Gastrocnemius medialis (tissue), 4 donors: ENCODE measurements at regions not wholly inside any gene's neighbourhood (a gene's known extent, or its start where the extent isn't known, plus 50 kb on each side); places are given as distances from the start of the nearest gene placed in this dataset.

ENCODE experiments used
- ATAC-seq, 2 donors: fragments of 150-250 bp; one replicate each; pipeline ENCODE4 v1.9.1; 2016
- DNase-seq, 2 donors: peaks; one replicate each; pipeline ENCODE4 v3.0.0-alpha.2; 2019
- H3K27ac ChIP-seq, 4 donors: fragments of 200-600 bp; sonication (generic); 1 replicate in 1 of 4; 2 replicates in 3 of 4; pipeline ENCODE4 v1.5.1; 2016 to 2018; ENCODE audit warnings: mild to moderate bottlenecking in 2 of 4, moderate library complexity in 1 of 4
- H3K27me3 ChIP-seq, 3 donors: fragments of 200-600 bp; sonication (generic) in 2 of 3; 1 replicate in 1 of 3; 2 replicates in 2 of 3; pipeline versions ENCODE4 v1.5.1 to v1.6.0; 2016 to 2019; ENCODE audit warnings: mild to moderate bottlenecking in 1 of 3, moderate library complexity in 1 of 3
- H3K36me3 ChIP-seq, 2 donors: fragments of 200-600 bp; sonication (generic) in 1 of 2; one replicate each; pipeline ENCODE4 v1.5.1; 2017 to 2018
- H3K4me1 ChIP-seq, 2 donors: fragments of 200-600 bp; sonication (generic) in 1 of 2; one replicate each; pipeline ENCODE4 v1.5.1; 2016 to 2017; ENCODE audit warnings: mild to moderate bottlenecking in 2 of 2
- H3K4me3 ChIP-seq, 4 donors: fragments of 200-600 bp; sonication (generic) in 3 of 4; 1 replicate in 1 of 4; 2 replicates in 3 of 4; pipeline ENCODE4 v1.5.1; 2016 to 2019; ENCODE audit warnings: mild to moderate bottlenecking in 2 of 4
- H3K9me3 ChIP-seq, 3 donors: fragments of 200-600 bp; sonication (generic) in 2 of 3; 1 replicate in 1 of 3; 2 replicates in 2 of 3; pipeline ENCODE4 v1.5.1; 2016 to 2019
- POLR2A ChIP-seq, 2 donors: fragments of 450-650 bp; IDR thresholded peaks; one replicate each; pipeline ENCODE4 v1.6.1; 2017; ENCODE audit warnings: antibody characterized with exemption in 2 of 2, mild to moderate bottlenecking in 2 of 2, moderate library complexity in 2 of 2
- in situ Hi-C, 4 donors: fragments of 200-750 bp; cut with MboI; loops; one replicate each; pipeline versions ENCODE4 v1.15.0 to v1.8.0; 2017; ENCODE audit warnings: low sequenced_read_pairs in 4 of 4
- intact Hi-C: fragments of 100-400 bp; cut with DNase I; formaldehyde crosslinking; loops from one replicate; pipeline ENCODE4 v1.15.1; 2023; ENCODE audit warnings: low total_unique reads
- TF ChIP-seq, protein P1 (sequence below), 5 experiments: fragments of 450-650 bp in 3 of 5; fragments of 200-600 bp in 2 of 5; sonication (generic) in 2 of 5; IDR thresholded peaks in 4 of 5; conservative IDR thresholded peaks in 1 of 5; 1 replicate in 4 of 5; 2 replicates in 1 of 5; pipeline ENCODE4 v1.5.1; 2016 to 2019; ENCODE audit warnings: antibody characterized with exemption in 5 of 5, mild to moderate bottlenecking in 3 of 5, moderate library complexity in 3 of 5

DNA sequence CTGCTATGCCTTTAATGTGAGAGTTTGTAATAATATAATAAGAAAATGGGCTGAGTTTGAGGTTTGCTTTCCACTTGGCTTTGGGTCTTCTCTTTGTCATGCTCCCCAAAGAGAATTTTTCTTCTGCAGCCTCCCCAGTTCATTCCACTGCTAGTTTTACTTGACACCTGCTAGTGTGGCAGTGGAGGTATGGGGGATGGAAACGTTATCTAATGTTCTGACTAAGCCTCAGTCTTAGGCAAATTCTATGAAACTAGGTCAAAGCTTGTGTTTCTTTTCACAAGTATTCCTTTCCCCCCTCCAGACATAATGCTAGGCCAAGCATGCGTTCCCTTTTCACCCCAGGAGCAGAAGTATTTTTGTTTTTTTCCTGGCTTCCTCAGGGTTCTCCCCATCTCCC lies 67.5 kb downstream of the PPP1R2C start:
- no peaks in the 10 kb centered on the region for H3K27me3 ChIP-seq
- no peak for TF ChIP-seq POLR2A (IDR thresholded peaks at IDR 0.05)
- TF ChIP-seq, protein P1, sequence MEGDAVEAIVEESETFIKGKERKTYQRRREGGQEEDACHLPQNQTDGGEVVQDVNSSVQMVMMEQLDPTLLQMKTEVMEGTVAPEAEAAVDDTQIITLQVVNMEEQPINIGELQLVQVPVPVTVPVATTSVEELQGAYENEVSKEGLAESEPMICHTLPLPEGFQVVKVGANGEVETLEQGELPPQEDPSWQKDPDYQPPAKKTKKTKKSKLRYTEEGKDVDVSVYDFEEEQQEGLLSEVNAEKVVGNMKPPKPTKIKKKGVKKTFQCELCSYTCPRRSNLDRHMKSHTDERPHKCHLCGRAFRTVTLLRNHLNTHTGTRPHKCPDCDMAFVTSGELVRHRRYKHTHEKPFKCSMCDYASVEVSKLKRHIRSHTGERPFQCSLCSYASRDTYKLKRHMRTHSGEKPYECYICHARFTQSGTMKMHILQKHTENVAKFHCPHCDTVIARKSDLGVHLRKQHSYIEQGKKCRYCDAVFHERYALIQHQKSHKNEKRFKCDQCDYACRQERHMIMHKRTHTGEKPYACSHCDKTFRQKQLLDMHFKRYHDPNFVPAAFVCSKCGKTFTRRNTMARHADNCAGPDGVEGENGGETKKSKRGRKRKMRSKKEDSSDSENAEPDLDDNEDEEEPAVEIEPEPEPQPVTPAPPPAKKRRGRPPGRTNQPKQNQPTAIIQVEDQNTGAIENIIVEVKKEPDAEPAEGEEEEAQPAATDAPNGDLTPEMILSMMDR (IDR thresholded peaks at IDR 0.05 in 4 of 5, conservative IDR thresholded peaks at IDR 0.05 in 1 of 5): no peak
- intact Hi-C loops (no loop called here), in situ Hi-C loops (no loop called here)
- no peak for ATAC-seq
- no peak overlapping the region for H3K27ac ChIP-seq
- H3K4me1 ChIP-seq: no peaks in the 10 kb centered on the region
- no peaks in the 10 kb centered on the region for H3K9me3 ChIP-seq
- H3K36me3 ChIP-seq: no peaks in the 10 kb centered on the region
- no peak for DNase-seq
- no peak overlapping the region for H3K4me3 ChIP-seq

DNA sequence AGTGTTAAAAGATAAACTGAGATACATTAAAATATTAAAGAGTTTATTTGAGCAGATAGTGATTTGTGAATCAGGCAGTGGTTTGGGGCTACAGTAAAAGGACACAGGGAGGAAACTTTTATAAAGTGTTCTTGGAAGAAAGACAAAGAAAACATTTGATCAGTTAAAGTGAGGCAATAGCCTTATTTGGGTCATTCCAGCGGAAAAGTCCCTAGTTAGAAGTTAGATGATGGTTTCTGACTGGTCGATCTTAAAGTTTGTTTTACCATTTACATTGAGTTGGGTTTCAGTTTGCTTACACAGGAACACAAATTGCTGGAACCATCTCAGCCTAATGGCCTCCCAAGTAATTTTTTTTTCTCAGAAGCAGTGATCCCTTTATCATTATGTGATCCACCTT lies 69.7 kb downstream of the PPP1R2C start:
- no peaks in the 10 kb centered on the region for H3K36me3 ChIP-seq

GRCh38 chrX:42707742-42708141 lies 70.2 kb downstream of the PPP1R2C start:
- TF ChIP-seq, protein P1 (IDR thresholded peaks at IDR 0.05 in 4 of 5, conservative IDR thresholded peaks at IDR 0.05 in 1 of 5): no peak
- intact Hi-C loops (no loop called here), in situ Hi-C loops (no loop called here)
- no peak overlapping the region for H3K4me3 ChIP-seq
- ATAC-seq: no peak
- H3K9me3 ChIP-seq: no peaks in the 10 kb centered on the region
- H3K4me1 ChIP-seq: no peaks in the 10 kb centered on the region
- no peak for DNase-seq
- no peak overlapping the region for H3K27ac ChIP-seq
- no peaks in the 10 kb centered on the region for H3K27me3 ChIP-seq
- H3K36me3 ChIP-seq: no peaks in the 10 kb centered on the region

More for the DNA sequence above, 69.7 kb downstream of the PPP1R2C start:
- Histone ChIP-seq H3K27me3 (no peaks in the 10 kb centered on the region), H3K9me3 (no peaks in the 10 kb centered on the region), H3K4me1 (no peaks in the 10 kb centered on the region), H3K4me3 (no peak overlapping the region), H3K27ac (no peak overlapping the region)
- ATAC-seq (no peak), DNase-seq (no peak)
- TF ChIP-seq, protein P1 (IDR thresholded peaks at IDR 0.05 in 4 of 5, conservative IDR thresholded peaks at IDR 0.05 in 1 of 5): no peak
- TF ChIP-seq POLR2A (IDR thresholded peaks at IDR 0.05): no peak
- intact Hi-C loops (no loop called here), in situ Hi-C loops (no loop called here)

DNA sequence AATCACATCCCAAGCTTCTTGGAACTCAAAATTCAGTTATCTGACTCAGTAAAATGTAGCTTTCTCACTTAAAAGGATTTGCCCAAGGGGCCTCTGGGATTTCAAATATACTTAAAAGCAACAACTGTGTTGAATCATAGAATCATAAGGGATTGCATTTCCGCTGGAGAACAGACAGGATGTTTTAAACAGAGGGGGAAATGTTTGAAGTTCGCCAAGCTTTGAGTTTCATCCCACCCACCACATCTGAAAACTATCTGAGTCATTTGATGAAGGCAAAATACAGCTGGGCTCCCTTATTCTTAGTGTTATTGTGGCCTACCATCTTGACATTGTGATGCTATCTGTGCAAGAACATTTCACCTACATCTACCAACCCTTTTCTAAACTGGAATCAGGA lies 73.5 kb downstream of the PPP1R2C start:
- H3K9me3 ChIP-seq: no peaks in the 10 kb centered on the region
- DNase-seq (no peak), ATAC-seq (no peak)
- no peak overlapping the region for H3K27ac ChIP-seq
- in situ Hi-C loops (no loop called here), intact Hi-C loops (no loop called here)
- no peaks in the 10 kb centered on the region for H3K27me3 ChIP-seq
- H3K4me3 ChIP-seq: no peak overlapping the region
- TF ChIP-seq, protein P1 (IDR thresholded peaks at IDR 0.05 in 4 of 5, conservative IDR thresholded peaks at IDR 0.05 in 1 of 5): no peak
- TF ChIP-seq POLR2A (IDR thresholded peaks at IDR 0.05): no peak
- no peaks in the 10 kb centered on the region for H3K36me3 ChIP-seq
- no peaks in the 10 kb centered on the region for H3K4me1 ChIP-seq

- Histone ChIP-seq H3K27ac (no peak overlapping the region), H3K9me3 (no peaks in the 10 kb centered on the region), H3K36me3 (no peaks in the 10 kb centered on the region), H3K27me3 (peaks cover 0 to 3% (median 0%) of the 10 kb centered on the region in 3 donors), H3K4me1 (no peaks in the 10 kb centered on the region), H3K4me3 (no peak overlapping the region)
- no peak for TF ChIP-seq POLR2A (IDR thresholded peaks at IDR 0.05)
- TF ChIP-seq, protein P1 (IDR thresholded peaks at IDR 0.05 in 4 of 5, conservative IDR thresholded peaks at IDR 0.05 in 1 of 5): no peak
- no peak for ATAC-seq
- intact Hi-C loops (no loop called here), in situ Hi-C loops (no loop called here)
- no peak for DNase-seq
Measured at GRCh38 chrX:42697544-42697943, 80.4 kb downstream of the PPP1R2C start.
